Activated naive CD8-positive, alpha-beta T cell treated with anti-CD3 and anti-CD28 coated beads for 36 hours (primary cell): ENCODE measurements at regions not wholly inside any gene's neighbourhood (a gene's known extent, or its start where the extent isn't known, plus 50 kb on each side); places are given as distances from the start of the nearest gene placed in this dataset.

Source experiments
- DNase-seq: peaks from one replicate; pipeline ENCODE4 v3.0.0; 2021
- H3K27ac Mint-ChIP-seq: one replicate; pipeline ENCODE4 v1.8.0; 2022; ENCODE audit warnings: mild to moderate bottlenecking, moderate library complexity, mixed read lengths
- H3K27me3 Mint-ChIP-seq: one replicate; pipeline ENCODE4 v1.8.0; 2022; ENCODE audit warnings: mild to moderate bottlenecking, mixed read lengths
- H3K36me3 Mint-ChIP-seq: one replicate; pipeline ENCODE4 v1.8.0; 2021; ENCODE audit warnings: mild to moderate bottlenecking, mixed read lengths
- H3K4me1 Mint-ChIP-seq: one replicate; pipeline ENCODE4 v1.8.0; 2021; ENCODE audit warnings: mixed read lengths
- H3K4me3 Mint-ChIP-seq: one replicate; pipeline ENCODE4 v1.8.0; 2022; ENCODE audit warnings: mild to moderate bottlenecking, moderate library complexity, mixed read lengths
- H3K9me3 Mint-ChIP-seq: one replicate; pipeline ENCODE4 v1.8.0; 2022; ENCODE audit warnings: mixed read lengths

DNA sequence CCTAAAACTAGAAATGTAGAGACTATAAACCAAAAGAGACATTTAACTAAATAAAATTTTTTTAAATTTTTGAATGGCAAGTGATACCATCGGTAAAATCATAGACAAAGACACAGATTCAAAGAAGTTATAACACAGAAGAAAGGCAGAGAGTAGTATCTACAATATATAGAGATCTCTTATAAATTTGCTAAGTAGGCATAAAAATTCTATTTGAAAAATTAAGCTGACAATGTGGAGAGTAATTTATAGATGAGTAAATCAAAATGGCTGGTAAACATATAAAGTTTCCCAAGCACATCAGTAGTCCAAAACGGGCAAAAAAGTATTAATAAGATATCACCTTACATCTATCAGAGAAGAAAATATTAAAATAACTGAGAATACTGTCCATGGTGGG lies 1061.0 kb downstream of the ADGRL2 start:
- DNase-seq = no peak
- no peak overlapping the region for H3K4me3 Mint-ChIP-seq
- H3K36me3 Mint-ChIP-seq = no peaks in the 10 kb centered on the region
- H3K9me3 Mint-ChIP-seq = no peaks in the 10 kb centered on the region
- H3K27ac Mint-ChIP-seq = no peak overlapping the region
- H3K27me3 Mint-ChIP-seq = no peaks in the 10 kb centered on the region
- no peaks in the 10 kb centered on the region for H3K4me1 Mint-ChIP-seq

DNA sequence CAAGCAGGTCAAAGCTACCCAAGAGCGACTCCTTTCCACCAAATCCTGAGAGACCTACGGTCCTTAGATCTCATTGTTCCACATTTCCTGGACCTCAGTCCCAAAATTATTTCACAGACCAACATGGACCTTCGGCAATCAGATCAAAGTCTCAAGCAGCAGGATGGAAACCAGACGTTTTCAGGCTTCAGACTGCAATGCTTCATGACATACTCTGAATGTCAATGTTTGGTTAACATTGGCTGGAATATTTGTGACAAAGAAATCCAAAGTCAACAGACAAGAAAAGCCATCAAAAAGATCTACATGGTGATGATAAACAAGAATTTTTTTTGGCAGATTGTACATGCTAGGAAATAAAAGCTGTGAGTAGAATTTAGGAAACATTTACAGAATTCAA lies 1057.3 kb downstream of the ADGRL2 start:
- Mint-ChIP-seq H3K9me3 (no peaks in the 10 kb centered on the region), H3K27me3 (no peaks in the 10 kb centered on the region)

DNA sequence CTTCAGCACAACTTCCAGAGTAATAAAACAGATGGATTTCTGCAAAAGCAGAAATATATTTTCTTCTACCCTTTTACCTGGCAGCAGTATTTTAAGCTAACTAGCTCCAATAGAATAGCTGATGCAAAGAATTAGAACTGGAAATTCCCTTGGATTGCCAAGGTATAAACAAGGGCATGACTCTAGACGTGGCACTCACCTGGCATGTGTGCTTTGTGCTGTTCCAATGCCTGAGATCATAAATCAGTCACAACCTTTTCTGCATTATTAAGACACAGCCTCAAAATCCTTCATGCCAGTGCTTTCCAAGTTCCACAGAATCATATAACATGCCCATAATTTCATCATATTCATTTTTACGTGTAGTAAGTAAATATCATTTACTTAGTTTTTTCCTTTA lies 1048.7 kb downstream of the ADGRL2 start:
- no peak for DNase-seq
- H3K36me3 Mint-ChIP-seq = no peaks in the 10 kb centered on the region
- no peak overlapping the region for H3K4me3 Mint-ChIP-seq
- no peak overlapping the region for H3K27ac Mint-ChIP-seq
- no peaks in the 10 kb centered on the region for H3K27me3 Mint-ChIP-seq
- no peaks in the 10 kb centered on the region for H3K4me1 Mint-ChIP-seq
- no peaks in the 10 kb centered on the region for H3K9me3 Mint-ChIP-seq

More for the DNA sequence above, 1057.3 kb downstream of the ADGRL2 start:
- Mint-ChIP-seq H3K4me3 (no peak overlapping the region), H3K4me1 (no peaks in the 10 kb centered on the region), H3K36me3 (no peaks in the 10 kb centered on the region), H3K27ac (no peak overlapping the region)
- DNase-seq = no peak

DNA sequence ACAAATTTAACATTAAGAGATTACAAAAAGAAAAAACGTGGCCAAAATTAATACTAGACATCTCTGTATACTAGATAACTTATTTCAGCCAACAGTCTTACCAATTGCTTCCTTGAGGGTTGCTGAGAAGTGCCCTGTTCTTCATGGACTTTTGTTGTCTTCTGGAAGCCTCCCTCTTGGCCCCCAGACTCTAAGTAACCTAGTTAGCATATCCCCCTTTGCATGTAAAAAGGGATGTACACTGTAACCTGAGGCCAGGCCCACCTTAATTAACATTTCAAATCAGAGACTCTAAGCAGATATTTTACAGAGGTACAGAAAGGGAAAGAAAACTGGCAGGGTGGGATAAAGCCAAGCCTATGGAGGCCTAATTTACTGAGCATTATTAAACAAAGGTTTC lies 1047.3 kb downstream of the ADGRL2 start:
- no peak overlapping the region for H3K4me3 Mint-ChIP-seq
- no peaks in the 10 kb centered on the region for H3K9me3 Mint-ChIP-seq
- no peak for DNase-seq
- no peak overlapping the region for H3K27ac Mint-ChIP-seq
- H3K27me3 Mint-ChIP-seq = no peaks in the 10 kb centered on the region
- no peaks in the 10 kb centered on the region for H3K4me1 Mint-ChIP-seq
- no peaks in the 10 kb centered on the region for H3K36me3 Mint-ChIP-seq

DNA sequence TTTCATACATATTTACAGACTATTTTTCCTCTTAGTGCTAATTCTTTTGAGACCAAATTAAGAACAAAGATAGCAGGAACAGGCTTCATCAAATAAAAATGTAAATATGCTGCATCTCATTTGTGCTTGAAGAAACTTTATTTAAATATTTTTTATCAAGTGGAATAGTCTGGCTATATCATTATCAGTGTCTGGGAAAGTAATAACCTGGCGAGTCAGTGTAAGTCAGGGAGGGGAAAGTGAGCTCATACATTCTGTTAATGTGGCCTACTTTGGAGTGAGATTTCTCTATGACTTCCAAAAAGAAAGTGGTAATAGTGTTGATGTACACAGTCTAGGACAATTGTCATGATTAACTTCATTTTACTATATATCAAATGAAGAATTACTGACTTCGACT lies 1045.1 kb downstream of the ADGRL2 start:
- H3K27ac Mint-ChIP-seq = no peak overlapping the region
- no peaks in the 10 kb centered on the region for H3K4me1 Mint-ChIP-seq
- H3K4me3 Mint-ChIP-seq = no peak overlapping the region
- DNase-seq = no peak
- H3K27me3 Mint-ChIP-seq = no peaks in the 10 kb centered on the region
- no peaks in the 10 kb centered on the region for H3K36me3 Mint-ChIP-seq
- no peaks in the 10 kb centered on the region for H3K9me3 Mint-ChIP-seq

DNA sequence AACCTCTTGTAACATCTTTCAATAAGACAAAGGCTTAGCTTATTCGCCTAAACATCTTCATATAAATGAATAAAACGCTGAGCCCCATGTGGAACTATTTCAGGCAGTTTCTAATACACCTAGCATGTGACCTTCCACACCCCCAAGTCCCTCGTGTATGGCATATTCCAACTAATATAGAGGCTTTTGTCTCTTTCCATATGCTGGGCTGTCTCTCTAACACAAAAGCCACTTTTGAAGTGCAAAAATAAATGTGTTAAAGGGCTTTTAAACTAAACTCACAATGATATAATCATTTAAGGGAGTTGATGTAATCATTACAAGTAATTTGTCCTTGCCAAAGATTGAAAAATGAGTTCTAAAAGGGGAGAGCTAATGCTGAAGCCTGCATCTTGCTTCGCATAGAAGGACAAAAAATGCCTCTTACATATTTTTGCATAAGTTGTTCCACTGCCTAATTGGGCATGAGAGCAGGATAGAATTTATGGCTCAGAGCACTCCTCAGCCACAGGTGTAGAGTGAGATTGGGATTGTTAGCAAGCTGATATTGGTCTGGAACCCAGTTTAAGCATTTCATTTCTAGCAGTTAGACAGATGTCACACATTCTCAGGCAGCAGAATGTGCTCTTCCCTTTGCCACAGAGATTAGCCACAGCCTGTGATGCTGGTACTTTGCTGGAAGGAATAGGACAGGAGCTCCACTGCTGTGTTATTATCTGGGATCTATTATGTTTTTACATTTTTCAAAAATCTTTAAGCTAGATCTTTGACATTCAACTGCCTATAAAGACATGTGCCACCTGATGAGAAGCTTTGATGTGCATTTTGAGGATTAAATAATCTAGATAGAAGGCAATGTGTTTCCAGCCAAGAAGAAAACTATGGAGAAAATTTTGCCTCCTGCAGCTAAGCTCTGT lies 1044.4 kb downstream of the ADGRL2 start:
- H3K27ac Mint-ChIP-seq = no peak overlapping the region
- no peaks in the 10 kb centered on the region for H3K36me3 Mint-ChIP-seq
- no peaks in the 10 kb centered on the region for H3K27me3 Mint-ChIP-seq
- no peaks in the 10 kb centered on the region for H3K4me1 Mint-ChIP-seq
- no peaks in the 10 kb centered on the region for H3K9me3 Mint-ChIP-seq
- DNase-seq = no peak
- H3K4me3 Mint-ChIP-seq = no peak overlapping the region

DNA sequence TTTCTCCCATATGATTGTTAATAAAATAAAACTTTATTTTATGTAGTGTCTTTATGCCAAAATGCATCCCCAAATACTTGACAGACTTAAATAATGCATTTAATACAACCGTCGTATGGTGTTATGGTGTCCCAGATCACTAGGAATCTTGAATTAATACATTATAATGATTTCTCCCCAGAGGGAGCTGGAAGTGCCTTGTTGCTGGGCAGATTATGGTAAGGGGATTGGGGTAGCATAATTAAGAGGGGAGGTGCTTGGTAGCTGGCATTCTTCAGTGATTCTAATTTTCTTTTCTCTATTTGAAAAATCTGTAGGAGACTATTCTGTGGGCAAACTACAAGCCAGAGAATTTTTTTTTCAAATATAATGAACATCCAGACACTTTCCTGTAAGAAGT lies 1043.7 kb downstream of the ADGRL2 start:
- Mint-ChIP-seq H3K9me3 (no peaks in the 10 kb centered on the region), H3K36me3 (no peaks in the 10 kb centered on the region), H3K27ac (no peak overlapping the region), H3K4me1 (no peaks in the 10 kb centered on the region), H3K27me3 (no peaks in the 10 kb centered on the region), H3K4me3 (no peak overlapping the region)
- DNase-seq = no peak

DNA sequence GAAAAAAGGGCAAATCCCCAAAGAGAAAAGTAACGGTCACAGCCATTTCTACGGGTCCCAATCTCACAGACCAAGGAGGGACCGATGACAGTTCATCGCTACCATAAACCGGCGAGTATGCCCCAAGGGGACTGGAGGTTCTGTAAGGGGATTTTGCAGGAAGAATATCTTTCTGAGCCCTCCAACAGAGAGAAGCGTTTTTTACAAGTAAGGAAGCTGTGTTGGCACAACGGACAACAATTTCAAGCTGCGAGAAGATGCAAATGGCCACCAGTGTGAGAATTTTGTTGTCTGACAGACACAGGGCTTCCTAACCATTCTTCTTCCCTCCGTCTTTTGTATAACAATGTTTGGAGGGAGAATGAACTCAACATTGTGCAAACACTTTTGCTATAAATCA lies 1043.1 kb downstream of the ADGRL2 start:
- no peaks in the 10 kb centered on the region for H3K9me3 Mint-ChIP-seq
- H3K4me3 Mint-ChIP-seq = no peak overlapping the region
- no peak overlapping the region for H3K27ac Mint-ChIP-seq
- H3K36me3 Mint-ChIP-seq = no peaks in the 10 kb centered on the region
- H3K27me3 Mint-ChIP-seq = no peaks in the 10 kb centered on the region
- no peaks in the 10 kb centered on the region for H3K4me1 Mint-ChIP-seq
- no peak for DNase-seq

DNA sequence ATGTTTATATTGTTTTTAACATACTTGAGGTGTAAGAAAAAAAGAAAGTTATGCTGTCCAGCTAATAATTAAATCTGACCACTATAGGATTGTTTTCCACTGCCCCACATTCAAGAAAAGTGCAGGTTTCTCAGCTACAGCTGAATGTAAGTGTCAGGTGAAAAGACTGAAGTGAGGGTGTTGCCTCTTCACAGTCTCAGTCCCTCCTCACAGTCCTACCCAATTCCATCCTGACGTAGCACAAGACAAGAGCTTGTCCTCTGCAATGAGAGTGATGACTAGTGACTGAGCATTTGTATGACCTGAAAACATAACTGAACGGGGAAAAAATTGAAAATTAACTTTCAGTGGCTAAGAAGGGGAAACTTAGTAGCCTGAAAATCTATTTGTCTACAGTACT lies 1039.5 kb downstream of the ADGRL2 start:
- no peaks in the 10 kb centered on the region for H3K36me3 Mint-ChIP-seq
- H3K27ac Mint-ChIP-seq = no peak overlapping the region
- H3K27me3 Mint-ChIP-seq = no peaks in the 10 kb centered on the region
- DNase-seq = no peak
- no peaks in the 10 kb centered on the region for H3K4me1 Mint-ChIP-seq
- no peaks in the 10 kb centered on the region for H3K9me3 Mint-ChIP-seq
- no peak overlapping the region for H3K4me3 Mint-ChIP-seq

DNA sequence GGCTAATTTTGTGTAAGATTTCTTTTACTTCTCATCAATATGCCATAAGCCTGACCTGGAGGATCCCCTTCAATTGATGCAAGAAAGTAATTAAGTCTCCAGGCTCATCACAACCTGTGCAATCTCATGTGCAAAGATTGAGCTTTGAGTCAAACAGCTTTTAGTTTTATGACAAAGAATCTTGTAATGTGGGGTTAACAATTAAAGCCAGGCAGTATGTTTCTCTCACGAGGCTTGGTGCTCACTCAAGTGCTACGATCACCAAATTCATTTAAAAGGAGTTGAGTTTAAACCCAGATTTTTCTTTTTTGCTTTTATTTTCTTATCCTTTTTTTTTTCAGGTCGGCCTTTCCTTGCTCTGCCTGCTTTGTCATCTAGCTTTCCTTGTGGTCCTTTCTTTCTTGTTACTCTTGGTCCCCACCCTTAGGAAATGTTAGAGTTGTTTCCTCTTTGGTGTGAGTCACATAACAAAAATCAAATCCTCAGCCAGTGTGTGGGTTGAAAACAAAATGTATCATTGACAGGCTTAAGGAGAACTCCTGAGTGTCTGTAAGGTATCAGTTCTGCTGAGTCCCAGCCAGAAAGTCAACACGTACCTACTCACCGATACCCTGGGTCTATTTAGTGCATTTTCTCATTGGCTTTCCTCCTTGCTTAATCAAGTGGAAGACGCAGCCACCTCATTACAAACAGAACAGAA lies 1037.2 kb downstream of the ADGRL2 start:
- H3K27ac Mint-ChIP-seq = no peak overlapping the region
- no peaks in the 10 kb centered on the region for H3K4me1 Mint-ChIP-seq
- DNase-seq = no peak
- no peaks in the 10 kb centered on the region for H3K27me3 Mint-ChIP-seq
- no peaks in the 10 kb centered on the region for H3K36me3 Mint-ChIP-seq
- no peaks in the 10 kb centered on the region for H3K9me3 Mint-ChIP-seq
- H3K4me3 Mint-ChIP-seq = no peak overlapping the region

DNA sequence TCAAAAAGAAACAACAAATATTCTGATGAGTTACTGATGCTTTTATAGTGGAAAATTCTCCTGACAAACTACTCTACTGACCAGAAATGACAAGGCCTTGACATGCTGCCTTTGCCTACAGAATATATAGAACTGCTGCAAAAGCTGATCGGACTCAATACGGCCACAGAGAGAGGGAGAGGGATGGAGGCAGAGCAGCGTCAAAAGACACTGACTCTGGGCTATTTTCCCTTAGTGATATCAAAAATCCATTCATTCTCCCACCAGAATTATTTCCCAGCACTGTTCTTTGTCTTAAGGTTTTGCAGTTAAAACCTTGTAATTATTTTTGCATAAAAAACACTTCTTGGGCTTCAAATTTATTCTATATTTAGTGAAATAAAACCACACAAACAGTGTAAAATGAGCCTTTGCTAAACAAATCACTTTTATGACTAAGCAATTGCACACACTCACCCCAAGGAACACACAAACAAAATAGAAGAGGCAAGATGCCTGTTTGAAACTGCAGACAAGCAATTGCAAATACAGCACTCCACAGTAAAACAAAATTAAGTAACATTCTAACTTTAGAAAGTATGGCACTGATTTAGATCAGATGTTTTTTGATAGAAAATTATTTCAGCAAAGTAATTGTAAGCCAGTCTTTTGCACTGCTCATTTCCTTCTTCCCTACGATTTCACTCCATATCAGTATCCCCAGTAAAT lies 1036.4 kb downstream of the ADGRL2 start:
- Mint-ChIP-seq H3K36me3 (no peaks in the 10 kb centered on the region), H3K27ac (no peak overlapping the region), H3K9me3 (no peaks in the 10 kb centered on the region), H3K4me1 (no peaks in the 10 kb centered on the region), H3K4me3 (no peak overlapping the region), H3K27me3 (no peaks in the 10 kb centered on the region)
- DNase-seq = no peak

DNA sequence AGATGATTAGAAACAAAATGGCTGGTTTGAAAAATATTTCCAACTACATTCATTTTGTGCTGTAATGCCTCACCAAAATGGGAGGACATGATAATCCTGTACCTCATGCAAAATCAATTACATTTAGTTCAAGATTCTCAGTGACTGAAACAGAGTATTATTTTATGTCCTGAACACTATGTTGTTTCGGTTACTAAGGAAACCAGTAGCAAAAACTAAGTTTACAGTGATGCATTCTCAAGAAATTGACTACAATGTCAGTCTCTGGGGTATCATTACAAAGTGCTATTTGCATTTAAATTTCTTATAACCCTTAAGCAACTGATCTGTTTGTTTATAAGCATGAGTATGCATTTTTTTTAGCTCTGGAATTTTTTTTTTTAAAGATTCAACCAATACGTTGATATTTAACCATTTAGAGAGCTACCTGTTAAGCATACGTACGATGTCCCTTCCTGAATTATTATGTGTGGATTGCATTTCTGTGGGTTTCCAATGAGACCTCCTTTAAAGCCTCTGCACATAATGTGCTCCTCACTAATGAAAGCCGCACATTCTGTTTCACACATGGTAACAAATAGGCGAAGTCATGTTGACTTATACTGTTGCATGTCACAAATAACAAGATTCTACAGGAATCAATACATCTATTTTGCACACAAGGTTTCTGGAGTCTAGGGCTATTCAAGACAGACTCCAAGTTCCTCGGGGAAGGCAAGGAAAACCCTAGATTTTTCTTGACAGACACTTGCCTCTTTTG lies 1035.7 kb downstream of the ADGRL2 start:
- H3K27ac Mint-ChIP-seq = no peak overlapping the region
- no peak overlapping the region for H3K4me3 Mint-ChIP-seq
- no peak for DNase-seq
- H3K36me3 Mint-ChIP-seq = no peaks in the 10 kb centered on the region
- no peaks in the 10 kb centered on the region for H3K9me3 Mint-ChIP-seq
- no peaks in the 10 kb centered on the region for H3K27me3 Mint-ChIP-seq
- H3K4me1 Mint-ChIP-seq = no peaks in the 10 kb centered on the region

DNA sequence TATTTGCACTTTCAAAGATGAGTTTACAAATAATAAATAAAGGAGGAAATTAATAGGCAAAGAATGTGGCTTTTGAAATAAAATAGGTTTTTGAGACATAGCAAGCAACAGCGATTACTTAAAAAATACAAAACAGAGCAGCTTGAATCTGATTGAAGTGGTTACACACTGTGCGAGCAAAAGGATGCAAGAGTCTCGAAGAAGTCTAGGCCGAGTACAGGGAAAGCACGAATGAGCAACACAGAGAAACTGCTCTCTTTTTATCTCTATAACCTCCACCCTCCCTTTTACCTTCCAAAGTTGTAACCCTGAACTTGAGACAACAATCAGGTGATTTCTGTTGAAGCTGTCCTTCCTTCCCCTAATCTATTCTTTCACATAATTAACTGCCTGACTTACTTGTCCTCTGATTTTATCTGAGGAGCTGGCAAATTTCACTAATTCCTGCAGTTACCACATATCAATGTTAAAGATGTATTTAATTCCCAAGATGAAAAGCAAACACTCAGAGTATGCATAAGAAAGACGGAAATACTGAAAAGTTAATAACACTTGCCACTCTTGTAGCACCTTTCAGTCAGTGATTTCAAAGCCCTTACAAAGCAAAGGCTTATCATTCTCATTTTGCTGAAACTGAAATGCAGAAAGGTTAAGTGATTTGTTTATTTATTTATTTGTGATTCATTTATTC lies 1030.1 kb downstream of the ADGRL2 start:
- DNase-seq = no peak
- Mint-ChIP-seq H3K36me3 (no peaks in the 10 kb centered on the region), H3K4me3 (no peak overlapping the region), H3K4me1 (no peaks in the 10 kb centered on the region), H3K9me3 (no peaks in the 10 kb centered on the region), H3K27me3 (peaks cover 4% of the 10 kb centered on the region), H3K27ac (no peak overlapping the region)

DNA sequence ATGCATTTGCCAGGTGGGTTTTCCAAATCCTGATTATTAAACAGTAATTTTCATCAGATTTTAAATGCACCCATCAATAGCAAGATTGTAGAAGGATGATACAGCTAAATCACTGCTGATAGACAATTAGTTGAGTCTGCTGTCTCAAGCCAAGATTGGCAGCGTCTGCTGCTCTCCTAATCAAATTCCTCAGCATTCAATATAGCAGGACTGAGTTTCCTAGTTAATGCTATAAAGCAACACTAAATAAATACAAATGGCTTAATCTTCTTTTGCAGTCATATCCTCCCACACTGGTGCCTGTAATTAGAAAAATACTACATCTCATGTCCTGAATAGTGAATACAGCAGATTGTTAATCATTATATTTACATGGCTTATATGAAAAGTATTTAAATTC lies 1028.8 kb downstream of the ADGRL2 start:
- no peak for DNase-seq
- Mint-ChIP-seq H3K4me3 (no peak overlapping the region), H3K27me3 (peaks cover 4% of the 10 kb centered on the region), H3K9me3 (no peaks in the 10 kb centered on the region), H3K36me3 (no peaks in the 10 kb centered on the region), H3K27ac (no peak overlapping the region), H3K4me1 (no peaks in the 10 kb centered on the region)
